ENCODE measurements at regions not wholly inside any gene's neighbourhood (a gene's known extent, or its start where the extent isn't known, plus 50 kb on each side); places are given as distances from the start of the nearest gene placed in this dataset.

DNA sequence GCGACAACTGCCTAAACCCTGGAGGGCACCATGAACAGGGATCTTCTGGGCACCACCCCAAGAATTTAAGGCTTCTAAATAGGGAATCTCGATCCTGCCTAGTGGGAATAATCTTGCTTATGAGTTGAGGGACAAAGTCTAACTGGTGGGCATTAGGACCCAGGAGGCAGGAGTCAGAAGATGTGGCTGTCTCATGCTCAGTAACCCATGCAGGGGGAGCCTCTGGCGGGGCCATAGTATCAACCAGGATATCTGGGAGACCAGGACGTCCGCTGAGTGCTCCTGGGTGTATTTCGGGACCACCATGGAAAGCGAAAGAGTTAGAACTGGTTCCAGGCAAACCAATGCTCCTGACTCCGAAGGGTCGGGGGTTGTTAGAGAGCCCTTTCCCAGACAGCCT lies 356.1 kb downstream of the OTOL1 start:
- Histone ChIP-seq H3K4me3 (ENCODE audit: low read depth, low read length) (no peak overlapping the region), H3K27me3 (ENCODE audit: control insufficient read depth, insufficient read depth, low read length) (no peaks in the 10 kb centered on the region), H3K36me3 (ENCODE audit: control insufficient read depth, insufficient read depth, low read length) (no peaks in the 10 kb centered on the region)
- DNase-seq (ENCODE audit: low read depth) = no peak
- FAIRE-seq = no peak
- TF ChIP-seq, protein P1, sequence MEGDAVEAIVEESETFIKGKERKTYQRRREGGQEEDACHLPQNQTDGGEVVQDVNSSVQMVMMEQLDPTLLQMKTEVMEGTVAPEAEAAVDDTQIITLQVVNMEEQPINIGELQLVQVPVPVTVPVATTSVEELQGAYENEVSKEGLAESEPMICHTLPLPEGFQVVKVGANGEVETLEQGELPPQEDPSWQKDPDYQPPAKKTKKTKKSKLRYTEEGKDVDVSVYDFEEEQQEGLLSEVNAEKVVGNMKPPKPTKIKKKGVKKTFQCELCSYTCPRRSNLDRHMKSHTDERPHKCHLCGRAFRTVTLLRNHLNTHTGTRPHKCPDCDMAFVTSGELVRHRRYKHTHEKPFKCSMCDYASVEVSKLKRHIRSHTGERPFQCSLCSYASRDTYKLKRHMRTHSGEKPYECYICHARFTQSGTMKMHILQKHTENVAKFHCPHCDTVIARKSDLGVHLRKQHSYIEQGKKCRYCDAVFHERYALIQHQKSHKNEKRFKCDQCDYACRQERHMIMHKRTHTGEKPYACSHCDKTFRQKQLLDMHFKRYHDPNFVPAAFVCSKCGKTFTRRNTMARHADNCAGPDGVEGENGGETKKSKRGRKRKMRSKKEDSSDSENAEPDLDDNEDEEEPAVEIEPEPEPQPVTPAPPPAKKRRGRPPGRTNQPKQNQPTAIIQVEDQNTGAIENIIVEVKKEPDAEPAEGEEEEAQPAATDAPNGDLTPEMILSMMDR (IDR thresholded peaks at IDR 0.05; ENCODE audit: insufficient read depth, low read length, severe bottlenecking) = no peak

DNA sequence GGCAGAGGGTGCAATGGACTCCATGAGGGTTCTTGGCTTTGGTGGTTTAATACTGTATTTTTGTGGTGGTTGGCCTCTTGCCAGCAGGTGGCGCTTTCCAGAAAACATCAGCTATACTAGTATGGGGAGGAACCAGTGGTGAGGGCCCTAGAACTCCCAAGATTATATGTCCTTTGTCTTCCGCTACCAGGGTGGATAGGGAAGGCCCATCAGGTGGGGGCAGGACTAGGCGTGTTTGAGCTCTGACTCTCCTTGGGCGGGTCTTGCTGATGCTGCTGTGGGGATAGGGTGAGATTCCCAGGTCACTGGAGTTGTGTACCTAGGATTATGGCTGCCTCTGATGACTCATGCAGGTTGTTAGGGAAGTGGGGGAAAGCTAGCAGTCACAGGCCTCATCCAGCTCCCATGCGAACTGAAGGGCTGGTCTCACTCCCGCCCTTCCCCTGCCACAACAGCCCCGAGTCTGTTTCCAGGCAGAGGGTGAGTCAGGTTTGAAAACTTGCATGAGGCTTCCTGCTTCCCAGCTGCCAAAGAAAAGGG lies 357.7 kb downstream of the OTOL1 start:
- TF ChIP-seq, protein P1 (IDR thresholded peaks at IDR 0.05; ENCODE audit: insufficient read depth, low read length, severe bottlenecking) = peak; percentile 43
- DNase-seq (ENCODE audit: low read depth) (peak; percentile 98), FAIRE-seq (peak; percentile 98)
- Histone ChIP-seq H3K36me3 (ENCODE audit: control insufficient read depth, insufficient read depth, low read length) (no peaks in the 10 kb centered on the region), H3K27me3 (ENCODE audit: control insufficient read depth, insufficient read depth, low read length) (no peaks in the 10 kb centered on the region), H3K4me3 (ENCODE audit: low read depth, low read length) (no peak overlapping the region)

DNA sequence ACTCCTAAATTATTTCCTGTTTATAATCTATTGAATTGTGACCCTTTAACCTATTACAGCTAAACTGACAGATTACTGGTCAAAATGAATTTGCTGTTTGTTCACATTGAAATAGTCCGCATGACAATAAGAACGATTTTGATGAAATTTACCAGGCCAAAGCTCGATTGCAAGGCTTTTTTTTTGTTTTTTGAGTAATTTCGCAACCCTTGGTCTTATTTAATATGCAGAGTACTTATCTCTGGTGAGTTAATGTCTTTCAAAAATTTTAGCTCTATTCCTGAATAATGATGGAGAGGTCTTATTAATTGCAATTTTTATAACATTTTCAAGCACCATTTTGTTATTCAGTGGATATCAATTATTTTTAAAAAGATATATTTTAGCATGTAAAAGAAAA lies 362.4 kb downstream of the OTOL1 start:
- no peaks in the 10 kb centered on the region for H3K36me3 ChIP-seq (ENCODE audit: control insufficient read depth, insufficient read depth, low read length)
- no peak for FAIRE-seq
- TF ChIP-seq, protein P1 (IDR thresholded peaks at IDR 0.05; ENCODE audit: insufficient read depth, low read length, severe bottlenecking) = no peak
- DNase-seq (ENCODE audit: low read depth) = no peak
- no peaks in the 10 kb centered on the region for H3K27me3 ChIP-seq (ENCODE audit: control insufficient read depth, insufficient read depth, low read length)
- H3K4me3 ChIP-seq (ENCODE audit: low read depth, low read length) = no peak overlapping the region

DNA sequence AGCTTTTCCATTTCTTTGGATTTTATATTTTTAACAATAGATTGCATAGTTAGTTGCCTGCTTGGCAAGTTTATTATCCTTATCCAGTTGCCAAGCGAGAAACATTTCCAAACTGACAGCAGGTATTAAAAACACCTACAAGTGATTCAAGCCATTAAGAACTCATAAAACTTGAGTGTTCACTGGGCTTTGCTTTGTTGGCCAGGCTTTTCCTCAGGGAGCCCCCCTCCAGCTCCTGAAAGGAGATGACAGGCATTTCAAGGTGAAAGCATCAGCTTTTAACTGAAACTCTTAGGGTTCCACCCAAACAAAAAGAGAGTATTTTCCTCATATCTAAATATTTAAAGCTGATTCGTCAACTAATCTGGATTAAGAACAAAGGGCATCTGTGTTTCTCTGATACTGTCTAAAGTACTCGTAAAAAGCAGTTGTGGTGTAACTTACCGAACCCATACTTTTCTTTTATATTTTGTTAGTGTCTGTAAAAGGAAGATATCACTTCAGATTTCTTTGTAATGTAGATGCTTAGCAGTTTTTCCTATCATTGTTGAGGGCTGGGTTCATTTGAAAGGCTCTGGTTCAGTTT lies 363.4 kb downstream of the OTOL1 start:
- no peak for DNase-seq (ENCODE audit: low read depth)
- TF ChIP-seq, protein P1 (IDR thresholded peaks at IDR 0.05; ENCODE audit: insufficient read depth, low read length, severe bottlenecking) = no peak
- Histone ChIP-seq H3K4me3 (ENCODE audit: low read depth, low read length) (no peak overlapping the region), H3K27me3 (ENCODE audit: control insufficient read depth, insufficient read depth, low read length) (no peaks in the 10 kb centered on the region), H3K36me3 (ENCODE audit: control insufficient read depth, insufficient read depth, low read length) (no peaks in the 10 kb centered on the region)
- FAIRE-seq = no peak

DNA sequence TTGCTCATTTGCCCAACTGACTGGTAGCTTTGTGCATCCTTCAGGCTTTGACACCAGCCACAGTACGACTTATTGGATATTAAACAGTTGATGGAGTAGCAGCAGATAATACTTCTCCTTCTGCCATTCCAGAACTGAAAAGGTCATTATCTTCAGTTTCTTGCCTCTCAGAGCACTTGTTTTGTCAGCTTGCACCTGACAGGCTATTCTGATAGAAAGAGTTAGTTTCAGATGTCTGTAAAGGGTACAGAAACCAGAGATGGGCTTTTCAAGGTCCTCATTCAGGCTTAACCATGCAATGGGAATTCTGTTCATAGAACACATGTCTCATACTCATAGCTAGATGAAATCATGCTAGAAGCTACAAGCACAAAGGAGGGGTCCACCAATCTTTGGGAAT lies 367.2 kb downstream of the OTOL1 start:
- Histone ChIP-seq H3K27me3 (ENCODE audit: control insufficient read depth, insufficient read depth, low read length) (no peaks in the 10 kb centered on the region), H3K4me3 (ENCODE audit: low read depth, low read length) (no peak overlapping the region), H3K36me3 (ENCODE audit: control insufficient read depth, insufficient read depth, low read length) (no peaks in the 10 kb centered on the region)
- FAIRE-seq = no peak
- DNase-seq (ENCODE audit: low read depth) = no peak
- TF ChIP-seq, protein P1 (IDR thresholded peaks at IDR 0.05; ENCODE audit: insufficient read depth, low read length, severe bottlenecking) = no peak

DNA sequence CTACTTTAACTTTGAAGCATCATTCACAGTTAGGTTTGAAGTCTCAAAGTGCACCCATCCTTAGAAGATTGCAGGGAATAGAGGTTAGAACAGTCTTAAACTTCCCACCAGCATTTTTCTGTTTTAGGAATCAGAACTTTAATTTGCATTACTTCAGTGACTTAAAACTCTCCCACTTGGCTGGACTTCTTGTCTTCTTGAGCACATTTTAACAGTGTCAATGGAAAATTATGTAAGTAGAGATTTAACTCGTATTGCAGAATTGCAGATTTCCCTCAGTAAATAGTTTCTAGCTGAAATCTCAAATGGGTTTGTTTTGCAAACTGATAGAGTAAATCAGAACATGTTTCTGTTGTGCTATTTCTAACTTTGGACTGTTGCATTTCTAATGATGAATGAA lies 369.6 kb downstream of the OTOL1 start:
- DNase-seq (ENCODE audit: low read depth) = no peak
- FAIRE-seq = no peak
- H3K4me3 ChIP-seq (ENCODE audit: low read depth, low read length) = no peak overlapping the region
- no peaks in the 10 kb centered on the region for H3K27me3 ChIP-seq (ENCODE audit: control insufficient read depth, insufficient read depth, low read length)
- H3K36me3 ChIP-seq (ENCODE audit: control insufficient read depth, insufficient read depth, low read length) = no peaks in the 10 kb centered on the region
- TF ChIP-seq, protein P1 (IDR thresholded peaks at IDR 0.05; ENCODE audit: insufficient read depth, low read length, severe bottlenecking) = no peak
